A673 (cell line): ENCODE measurements at regions not wholly inside any gene's neighbourhood (a gene's known extent, or its start where the extent isn't known, plus 50 kb on each side); places are given as distances from the start of the nearest gene placed in this dataset.

Source experiments
- EZH2 ChIP-seq: fragments of 200-600 bp; sonication (generic); IDR thresholded peaks from 2 replicates; pipeline ENCODE4 v1.6.1; 2017; ENCODE audit warnings: borderline replicate concordance, low read depth, mild to moderate bottlenecking, mixed read lengths, antibody characterized with exemption, low read length; ENCODE audit not compliant: poor library complexity, severe bottlenecking
- TF ChIP-seq, protein P1 (sequence below): fragments of 300-800, 200-600 bp; sonication (generic); conservative IDR thresholded peaks from 2 replicates; pipeline ENCODE4 v1.5.1; 2017; ENCODE audit warnings: low read depth, mild to moderate bottlenecking, antibody characterized with exemption, low read length, moderate library complexity, mixed read lengths

DNA sequence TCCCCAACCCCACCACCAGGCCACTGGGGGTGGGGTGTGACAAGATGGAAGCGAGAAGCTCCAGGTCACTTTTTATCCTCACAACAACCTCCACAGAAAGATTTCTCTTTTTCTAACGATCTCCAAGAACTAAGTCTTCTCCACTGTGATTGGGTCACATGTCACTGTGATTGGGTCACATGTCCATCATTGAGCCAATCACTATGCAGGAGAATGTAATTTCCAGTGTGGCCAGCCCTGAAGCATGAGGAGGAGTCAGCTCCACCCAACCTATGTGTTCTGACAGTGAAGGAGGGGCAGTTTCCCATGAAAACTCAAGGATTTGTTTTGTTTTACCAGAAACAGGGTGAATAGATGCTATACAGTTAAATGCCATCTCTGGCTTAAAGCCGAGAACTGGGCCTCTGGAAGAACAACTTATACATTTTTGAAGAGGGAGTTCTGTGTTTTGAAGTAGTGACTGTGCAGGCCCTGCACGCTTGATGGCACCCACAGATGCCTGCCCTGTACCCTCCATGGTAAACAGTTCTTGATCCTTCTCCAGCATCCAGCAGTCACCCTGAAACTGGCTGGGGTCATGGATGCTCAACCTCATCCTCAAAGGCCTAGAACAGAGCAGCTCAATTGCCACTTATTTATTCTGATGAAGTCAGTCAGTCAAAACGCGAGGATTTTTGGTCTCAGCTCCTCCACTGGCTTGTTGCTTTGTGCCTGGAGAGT, 180.4 kb upstream of the BMP4 start:
- TF ChIP-seq, protein P1, sequence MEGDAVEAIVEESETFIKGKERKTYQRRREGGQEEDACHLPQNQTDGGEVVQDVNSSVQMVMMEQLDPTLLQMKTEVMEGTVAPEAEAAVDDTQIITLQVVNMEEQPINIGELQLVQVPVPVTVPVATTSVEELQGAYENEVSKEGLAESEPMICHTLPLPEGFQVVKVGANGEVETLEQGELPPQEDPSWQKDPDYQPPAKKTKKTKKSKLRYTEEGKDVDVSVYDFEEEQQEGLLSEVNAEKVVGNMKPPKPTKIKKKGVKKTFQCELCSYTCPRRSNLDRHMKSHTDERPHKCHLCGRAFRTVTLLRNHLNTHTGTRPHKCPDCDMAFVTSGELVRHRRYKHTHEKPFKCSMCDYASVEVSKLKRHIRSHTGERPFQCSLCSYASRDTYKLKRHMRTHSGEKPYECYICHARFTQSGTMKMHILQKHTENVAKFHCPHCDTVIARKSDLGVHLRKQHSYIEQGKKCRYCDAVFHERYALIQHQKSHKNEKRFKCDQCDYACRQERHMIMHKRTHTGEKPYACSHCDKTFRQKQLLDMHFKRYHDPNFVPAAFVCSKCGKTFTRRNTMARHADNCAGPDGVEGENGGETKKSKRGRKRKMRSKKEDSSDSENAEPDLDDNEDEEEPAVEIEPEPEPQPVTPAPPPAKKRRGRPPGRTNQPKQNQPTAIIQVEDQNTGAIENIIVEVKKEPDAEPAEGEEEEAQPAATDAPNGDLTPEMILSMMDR = no peak
- TF ChIP-seq EZH2 = no peak
